Effector CD8-positive, alpha-beta T cell (primary cell): ENCODE measurements at regions not wholly inside any gene's neighbourhood (a gene's known extent, or its start where the extent isn't known, plus 50 kb on each side); places are given as distances from the start of the nearest gene placed in this dataset.

Source experiments
- DNase-seq: peaks from one replicate; lab custom pipeline; 2025; lab: John Stamatoyannopoulos, UW

GRCh38 chr14:71632440-71632946 is 299.7 kb upstream of the RGS6 start:
- DNase-seq = no peak

- no peak for DNase-seq
Observed at GRCh38 chr14:71636076-71636475, 296.2 kb upstream of the RGS6 start.

- no peak for DNase-seq
Observed at GRCh38 chr14:71636820-71637471, 295.3 kb upstream of the RGS6 start.

- DNase-seq = no peak
Observed at GRCh38 chr14:71638523-71639196, 293.6 kb upstream of the RGS6 start.

- DNase-seq = no peak
Observed at GRCh38 chr14:71642715-71643114, 289.5 kb upstream of the RGS6 start.

- DNase-seq = no peak
Observed at GRCh38 chr14:71645656-71646055, 286.6 kb upstream of the RGS6 start.

- no peak for DNase-seq
Observed at GRCh38 chr14:71646518-71646917, 285.7 kb upstream of the RGS6 start.

GRCh38 chr14:71647086-71647784 is 285.0 kb upstream of the RGS6 start:
- DNase-seq = no peak

- DNase-seq = no peak
Observed at GRCh38 chr14:71648725-71649124, 283.5 kb upstream of the RGS6 start.

- no peak for DNase-seq
Observed at GRCh38 chr14:71650187-71650755, 282.0 kb upstream of the RGS6 start.

DNA sequence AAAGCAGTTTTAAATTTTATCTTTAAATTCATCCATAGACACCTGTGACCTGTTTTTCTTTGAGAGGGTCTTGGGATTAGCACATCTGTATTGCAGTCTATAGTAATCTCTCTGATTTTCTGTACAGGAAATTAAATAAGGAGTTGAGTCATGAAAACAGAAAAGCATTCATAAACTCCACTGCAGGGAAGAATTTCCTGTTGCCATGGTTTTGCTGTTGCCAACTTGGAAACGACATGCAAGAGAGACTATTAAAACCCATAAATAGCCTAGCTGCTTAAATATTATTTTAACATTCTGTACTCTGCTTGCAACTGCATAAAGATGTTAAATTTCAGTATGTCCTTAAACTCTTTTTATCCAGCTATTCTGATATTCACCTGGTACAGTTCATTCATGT is 281.0 kb upstream of the RGS6 start:
- no peak for DNase-seq

GRCh38 chr14:71652368-71652767 is 279.9 kb upstream of the RGS6 start:
- DNase-seq = no peak

GRCh38 chr14:71654810-71655209 is 277.4 kb upstream of the RGS6 start:
- DNase-seq = no peak

GRCh38 chr14:71658261-71658860 is 273.9 kb upstream of the RGS6 start:
- DNase-seq = no peak

GRCh38 chr14:71659159-71659558 is 273.1 kb upstream of the RGS6 start:
- no peak for DNase-seq

DNA sequence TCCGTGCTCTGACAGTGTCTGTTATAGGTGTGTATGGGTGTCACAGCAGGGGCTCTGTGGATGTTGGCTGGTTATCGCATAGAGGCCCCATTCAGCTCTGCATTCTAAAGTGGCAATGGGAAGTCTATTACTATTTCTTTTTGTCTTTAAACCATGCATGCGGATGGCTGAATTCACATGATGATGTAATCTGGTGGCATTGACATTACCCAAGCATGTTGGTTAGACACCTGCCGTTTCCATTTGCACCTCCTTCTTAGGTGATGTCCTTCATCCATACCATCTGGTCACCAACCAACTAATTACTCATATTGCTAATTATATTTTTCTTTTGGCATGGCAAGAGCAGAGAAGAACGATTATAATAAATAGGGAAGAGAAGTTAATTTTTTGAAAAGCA is 270.8 kb upstream of the RGS6 start:
- DNase-seq = no peak

DNA sequence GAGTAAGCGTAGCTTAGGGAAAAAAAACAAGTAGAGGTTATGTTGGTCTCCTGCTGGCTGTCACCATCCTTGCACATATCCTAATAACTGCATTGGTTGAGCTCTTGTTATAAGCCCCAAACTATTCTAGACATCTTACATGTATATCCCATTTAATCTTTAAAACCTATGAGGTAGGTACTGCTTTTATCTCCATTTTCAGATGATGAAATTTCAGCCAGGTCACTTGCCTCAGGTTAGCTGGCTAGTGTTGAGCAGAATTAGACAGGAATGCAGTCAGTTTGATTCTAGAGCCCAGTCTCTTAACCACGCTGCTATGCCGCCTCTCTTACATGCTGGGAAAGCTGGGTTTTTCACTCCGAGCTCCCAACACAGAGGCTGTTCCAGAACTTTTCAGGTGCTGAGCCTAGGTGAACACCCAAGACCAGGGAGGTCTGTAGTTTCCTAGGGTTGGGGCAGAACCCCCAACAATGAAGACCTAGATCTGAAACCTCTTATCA is 269.9 kb upstream of the RGS6 start:
- no peak for DNase-seq

DNA sequence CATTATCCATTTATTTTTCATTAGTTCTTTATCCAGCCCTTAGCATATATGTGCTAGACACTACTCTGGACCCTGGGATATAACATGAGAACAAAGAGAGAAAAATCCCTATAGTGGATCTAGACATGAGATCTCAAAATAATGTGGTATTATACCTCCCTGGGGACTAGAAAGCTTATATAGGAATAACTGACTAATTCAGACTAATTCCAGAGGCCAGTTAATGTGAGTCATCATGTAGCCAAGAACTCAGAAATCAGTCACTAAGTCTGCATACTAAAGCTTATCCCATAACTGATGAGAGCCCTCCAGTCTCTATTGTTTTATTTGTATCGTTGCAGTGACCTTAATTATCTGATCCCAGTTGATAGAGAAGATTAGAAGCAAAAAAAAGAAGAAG is 267.1 kb upstream of the RGS6 start:
- DNase-seq = no peak

DNA sequence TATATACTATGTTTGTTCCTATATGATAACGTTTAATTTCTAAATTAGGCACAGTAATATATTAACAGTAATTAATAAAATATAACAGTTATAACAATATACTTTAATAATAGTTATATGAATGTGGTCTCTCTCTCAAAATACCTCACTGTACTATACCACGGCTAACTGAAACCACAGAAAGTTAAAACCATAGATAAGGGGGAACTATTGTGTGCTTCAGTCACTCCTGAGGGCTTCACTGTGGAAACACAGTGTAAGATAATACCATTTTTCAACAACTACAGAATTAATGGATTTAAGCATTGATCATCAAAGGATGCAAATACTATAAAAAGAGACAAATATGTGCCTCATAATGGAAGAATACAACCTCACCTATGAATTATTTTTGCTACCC is 266.4 kb upstream of the RGS6 start:
- no peak for DNase-seq

GRCh38 chr14:71666571-71667145 is 265.6 kb upstream of the RGS6 start:
- no peak for DNase-seq

- DNase-seq = no peak
Observed at GRCh38 chr14:71668186-71668912, 263.9 kb upstream of the RGS6 start.
